Prostate gland (tissue), 2 donors: ENCODE measurements at regions not wholly inside any gene's neighbourhood (a gene's known extent, or its start where the extent isn't known, plus 50 kb on each side); places are given as distances from the start of the nearest gene placed in this dataset.
"Not testable (repeated sequence)": the region's sequence is repeated elsewhere in the genome, so short reads cannot be mapped to it uniquely, and the experiment has no call there.

Experiments used
- DNase-seq: peaks from one replicate; pipeline ENCODE4 v3.0.0-alpha.2; 2019; ENCODE audit warnings: low spot score
- H3K27ac ChIP-seq, 2 donors: fragments of 200-600 bp; sonication (generic); 2 replicates each; pipeline ENCODE4 v1.5.1; 2017 to 2019
- H3K27me3 ChIP-seq: fragments of 200-600 bp; sonication (generic); replicated peaks from 2 replicates; pipeline ENCODE4 v1.5.1; 2019; ENCODE audit not compliant: insufficient read depth
- H3K36me3 ChIP-seq, 2 donors: fragments of 200-600 bp; sonication (generic); 1 replicate in 1 of 2; 2 replicates in 1 of 2; pipeline versions ENCODE4 v1.5.1 to v1.8.1; 2017 to 2019
- H3K4me1 ChIP-seq: fragments of 200-600 bp; sonication (generic); replicated peaks from 2 replicates; pipeline ENCODE4 v1.5.1; 2019
- H3K4me3 ChIP-seq, 2 donors: fragments of 200-600 bp; sonication (generic); 2 replicates each; pipeline ENCODE4 v1.5.1; 2017 to 2019
- H3K9me3 ChIP-seq: fragments of 200-600 bp; sonication (generic); 2 replicates; pipeline ENCODE4 v1.5.1; 2017
- POLR2A ChIP-seq: fragments of 450-650 bp; IDR thresholded peaks from one replicate; pipeline ENCODE4 v1.6.1; 2016; ENCODE audit warnings: antibody characterized with exemption, mild to moderate bottlenecking
- POLR2AphosphoS5 ChIP-seq: sonication (generic); formaldehyde crosslinking; IDR thresholded peaks from one replicate; pipeline ENCODE4 v1.6.1; 2017; ENCODE audit warnings: antibody characterized with exemption
- WGBS: methylation state at CpG from one replicate; pipeline ENCODE4 v1.1.5; 2018; 5-methylcytosine and 5-hydroxymethylcytosine counted together
- intact Hi-C: fragments of 100-400 bp; cut with DNase I; formaldehyde crosslinking; loops from one replicate; pipeline ENCODE4 v1.14.2; 2022
- TF ChIP-seq, protein P1 (sequence below), 4 experiments: fragments of 200-600 bp in 2 of 4; fragments of 450-650 bp in 2 of 4; sonication (generic) in 2 of 4; IDR thresholded peaks; 1 replicate in 3 of 4; 2 replicates in 1 of 4; pipeline ENCODE4 v1.5.1; 2016 to 2019; ENCODE audit warnings: antibody characterized with exemption in 4 of 4, mild to moderate bottlenecking in 2 of 4, moderate library complexity in 2 of 4

DNA sequence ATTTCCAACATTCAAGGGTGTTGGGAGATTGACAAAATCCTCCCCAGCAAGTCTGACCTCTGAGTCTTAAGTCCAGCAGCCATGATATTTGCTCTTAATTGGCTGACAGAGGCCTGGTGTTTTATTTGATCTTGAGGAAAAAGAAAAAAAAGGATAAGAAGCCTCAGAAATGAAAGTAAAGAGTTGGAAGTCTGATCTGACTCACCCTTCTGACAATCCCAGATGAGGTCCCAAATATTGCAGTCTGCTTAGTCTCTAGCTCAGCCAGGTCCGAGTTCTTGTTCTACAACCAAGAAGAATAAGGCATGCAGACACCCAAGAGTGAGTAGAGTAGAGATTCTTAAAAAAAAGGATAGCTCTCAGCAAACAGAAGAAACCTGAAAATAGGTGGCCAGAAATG lies 632.5 kb upstream of the ST8SIA4 start:
- H3K36me3 ChIP-seq = no peaks in the 10 kb centered on the region
- WGBS = 85% methylated on average over 1 of the region's 1 CpG
- TF ChIP-seq POLR2A (no peak), POLR2AphosphoS5 (no peak)
- TF ChIP-seq, protein P1, sequence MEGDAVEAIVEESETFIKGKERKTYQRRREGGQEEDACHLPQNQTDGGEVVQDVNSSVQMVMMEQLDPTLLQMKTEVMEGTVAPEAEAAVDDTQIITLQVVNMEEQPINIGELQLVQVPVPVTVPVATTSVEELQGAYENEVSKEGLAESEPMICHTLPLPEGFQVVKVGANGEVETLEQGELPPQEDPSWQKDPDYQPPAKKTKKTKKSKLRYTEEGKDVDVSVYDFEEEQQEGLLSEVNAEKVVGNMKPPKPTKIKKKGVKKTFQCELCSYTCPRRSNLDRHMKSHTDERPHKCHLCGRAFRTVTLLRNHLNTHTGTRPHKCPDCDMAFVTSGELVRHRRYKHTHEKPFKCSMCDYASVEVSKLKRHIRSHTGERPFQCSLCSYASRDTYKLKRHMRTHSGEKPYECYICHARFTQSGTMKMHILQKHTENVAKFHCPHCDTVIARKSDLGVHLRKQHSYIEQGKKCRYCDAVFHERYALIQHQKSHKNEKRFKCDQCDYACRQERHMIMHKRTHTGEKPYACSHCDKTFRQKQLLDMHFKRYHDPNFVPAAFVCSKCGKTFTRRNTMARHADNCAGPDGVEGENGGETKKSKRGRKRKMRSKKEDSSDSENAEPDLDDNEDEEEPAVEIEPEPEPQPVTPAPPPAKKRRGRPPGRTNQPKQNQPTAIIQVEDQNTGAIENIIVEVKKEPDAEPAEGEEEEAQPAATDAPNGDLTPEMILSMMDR (IDR thresholded peaks at IDR 0.05) = no peak
- H3K4me3 ChIP-seq = no peak overlapping the region
- no peak for DNase-seq
- intact Hi-C loops = no loop called here
- H3K4me1 ChIP-seq = no peaks in the 10 kb centered on the region
- H3K27me3 ChIP-seq = no peaks in the 10 kb centered on the region
- H3K9me3 ChIP-seq = no peaks in the 10 kb centered on the region
- H3K27ac ChIP-seq = no peak overlapping the region

DNA sequence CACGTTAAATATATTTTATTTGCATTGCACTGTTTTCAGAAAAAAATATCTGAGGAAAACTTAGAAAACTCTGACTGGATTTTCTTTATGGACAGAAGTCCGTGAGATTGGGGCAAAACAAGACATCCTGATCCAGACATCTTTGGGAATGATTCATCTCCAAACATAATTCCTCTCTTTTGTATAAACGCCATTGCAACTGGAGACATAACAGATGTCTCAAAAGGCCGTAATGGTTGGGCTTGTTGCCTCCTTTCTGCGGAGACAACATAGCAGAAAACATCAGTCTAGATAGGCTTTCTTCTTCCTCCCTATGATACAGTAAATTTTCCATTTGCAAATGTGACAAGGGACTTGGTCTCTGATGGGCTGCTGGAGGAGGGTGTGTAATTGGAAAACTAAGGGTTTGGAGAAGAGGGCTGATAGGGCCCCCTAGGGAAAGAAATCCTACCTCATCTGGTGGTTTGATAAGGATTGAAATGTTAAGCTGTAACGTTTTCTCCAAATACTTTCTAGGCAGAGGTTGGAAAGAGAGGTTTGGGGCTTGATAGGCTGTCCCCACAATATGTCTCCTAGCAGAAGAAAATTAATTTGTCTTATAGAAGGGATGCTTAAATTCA lies 631.5 kb upstream of the ST8SIA4 start:
- H3K4me1 ChIP-seq = no peaks in the 10 kb centered on the region

DNA sequence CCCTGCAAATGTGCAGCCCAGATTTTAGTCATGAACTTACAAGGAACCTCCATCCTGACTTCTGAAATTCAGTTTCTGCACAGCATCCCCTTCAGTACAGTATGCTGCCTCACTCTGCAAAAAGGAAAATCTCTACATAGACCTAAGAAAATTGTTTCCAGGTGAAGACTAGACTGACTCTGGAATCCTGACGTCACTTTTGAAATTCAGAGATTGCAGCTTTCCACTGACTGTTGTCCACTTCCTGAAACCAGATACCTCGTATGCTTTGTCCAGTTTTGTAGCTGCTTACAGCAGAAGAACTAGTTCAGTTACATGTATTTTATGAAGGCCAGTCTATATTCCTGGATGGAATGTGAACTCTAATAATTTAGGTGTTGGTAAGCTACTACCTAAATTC lies 629.3 kb upstream of the ST8SIA4 start:
- TF ChIP-seq, protein P1 (IDR thresholded peaks at IDR 0.05) = no peak
- TF ChIP-seq POLR2AphosphoS5 = no peak
- TF ChIP-seq POLR2A = no peak
- DNase-seq = no peak
- H3K4me1 ChIP-seq = no peaks in the 10 kb centered on the region
- intact Hi-C loops = no loop called here
- no peak overlapping the region for H3K27ac ChIP-seq
- WGBS = 37% methylated on average over 2 of the region's 2 CpGs
- H3K9me3 ChIP-seq = no peaks in the 10 kb centered on the region
- H3K27me3 ChIP-seq = no peaks in the 10 kb centered on the region
- H3K36me3 ChIP-seq = no peaks in the 10 kb centered on the region
- no peak overlapping the region for H3K4me3 ChIP-seq

More for the DNA sequence above, 631.5 kb upstream of the ST8SIA4 start:
- no peaks in the 10 kb centered on the region for H3K27me3 ChIP-seq
- no peak overlapping the region for H3K27ac ChIP-seq
- no peak overlapping the region for H3K4me3 ChIP-seq
- no peak for DNase-seq
- TF ChIP-seq POLR2AphosphoS5 (no peak), POLR2A (no peak)
- TF ChIP-seq, protein P1 (IDR thresholded peaks at IDR 0.05) = no peak
- no peaks in the 10 kb centered on the region for H3K9me3 ChIP-seq
- H3K36me3 ChIP-seq = no peaks in the 10 kb centered on the region
- WGBS = 61% methylated on average over 6 of the region's 6 CpGs
- intact Hi-C loops = no loop called here

DNA sequence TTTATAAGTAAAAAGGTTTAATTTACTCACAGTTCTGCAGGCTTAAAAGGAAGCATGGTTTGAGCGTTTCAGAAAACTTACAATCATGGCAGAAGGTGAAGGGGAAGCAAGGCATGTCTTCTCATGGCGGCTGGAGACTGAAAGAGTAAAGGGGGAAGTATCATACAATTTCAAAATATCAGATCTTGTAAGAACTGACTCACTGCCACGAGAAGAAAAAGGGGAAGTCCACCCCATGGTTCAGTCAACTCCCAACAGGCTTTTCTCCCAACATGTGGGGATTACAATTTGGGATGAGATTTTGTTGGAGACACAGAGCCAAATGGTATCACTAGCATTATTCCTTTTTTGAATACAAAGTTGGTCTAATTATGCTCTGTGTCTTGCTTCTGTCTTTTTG lies 627.9 kb upstream of the ST8SIA4 start:
- intact Hi-C loops = no loop called here
- Histone ChIP-seq H3K27me3 (no peaks in the 10 kb centered on the region), H3K9me3 (no peaks in the 10 kb centered on the region), H3K27ac (no peak overlapping the region), H3K4me3 (no peak overlapping the region), H3K4me1 (no peaks in the 10 kb centered on the region), H3K36me3 (no peaks in the 10 kb centered on the region)
- no peak for TF ChIP-seq POLR2A
- TF ChIP-seq POLR2AphosphoS5 = no peak
- TF ChIP-seq, protein P1 (IDR thresholded peaks at IDR 0.05) = no peak
- no peak for DNase-seq
- 78% methylated on average over 3 of the region's 3 CpGs for WGBS

DNA sequence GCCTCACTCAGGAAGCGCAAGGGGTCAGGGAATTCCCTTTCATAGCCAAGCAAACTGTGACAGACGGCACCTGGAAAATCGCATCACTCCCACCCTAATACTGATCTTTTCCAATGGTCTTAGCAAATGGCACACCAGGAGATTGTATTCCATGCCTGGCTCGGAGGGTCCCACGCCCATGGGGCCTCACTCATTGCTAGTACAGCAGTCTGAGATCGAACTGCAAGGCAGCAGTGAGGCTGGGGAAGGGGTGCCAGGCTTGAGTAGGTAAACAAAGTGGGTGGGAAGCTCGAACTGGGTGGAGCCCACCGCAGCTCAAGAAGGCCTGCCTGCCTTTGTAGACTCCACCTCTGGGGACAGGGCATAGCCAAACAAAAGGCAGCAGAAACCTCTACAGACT lies 626.0 kb upstream of the ST8SIA4 start:
- H3K27ac ChIP-seq, H3K9me3 ChIP-seq, H3K4me1 ChIP-seq, H3K27me3 ChIP-seq, H3K36me3 ChIP-seq, H3K4me3 ChIP-seq, intact Hi-C loops, DNase-seq: not testable (repeated sequence)
- WGBS = 89% methylated on average over 8 of the region's 8 CpGs
